ENCODE measurements at regions not wholly inside any gene's neighbourhood (a gene's known extent, or its start where the extent isn't known, plus 50 kb on each side); places are given as distances from the start of the nearest gene placed in this dataset.
A peak's percentile ranks its signal among the peaks of the same experiment; 100 is the strongest.

- no peak for DNase-seq (ENCODE audit: low read depth)
Measured at GRCh38 chr5:119996128-119996527, 366.8 kb downstream of the FAM170A start.

- no peak for DNase-seq (ENCODE audit: low read depth)
Measured at GRCh38 chr5:120007598-120007997, 378.2 kb downstream of the FAM170A start.

- no peak for DNase-seq (ENCODE audit: low read depth)
Measured at GRCh38 chr5:120012431-120012830, 383.1 kb downstream of the FAM170A start.

- DNase-seq (ENCODE audit: low read depth), result no peak
Measured at GRCh38 chr5:120014535-120014934, 385.2 kb downstream of the FAM170A start.

GRCh38 chr5:120016717-120017382 lies 387.5 kb downstream of the FAM170A start:
- no peak for DNase-seq (ENCODE audit: low read depth)

- no peak for DNase-seq (ENCODE audit: low read depth)
Measured at GRCh38 chr5:120017513-120017912, 388.2 kb downstream of the FAM170A start.

- DNase-seq (ENCODE audit: low read depth), result no peak
Measured at GRCh38 chr5:120035181-120035580, 405.8 kb downstream of the FAM170A start.

GRCh38 chr5:120035815-120036577 lies 406.6 kb downstream of the FAM170A start:
- DNase-seq (ENCODE audit: low read depth), result no peak

- no peak for DNase-seq (ENCODE audit: low read depth)
Measured at GRCh38 chr5:120037451-120037850, 408.1 kb downstream of the FAM170A start.

GRCh38 chr5:120039111-120039510 lies 409.8 kb downstream of the FAM170A start:
- no peak for DNase-seq (ENCODE audit: low read depth)

- no peak for DNase-seq (ENCODE audit: low read depth)
Measured at GRCh38 chr5:120043431-120043830, 414.1 kb downstream of the FAM170A start.

- no peak for DNase-seq (ENCODE audit: low read depth)
Measured at GRCh38 chr5:120052916-120053828, 410.9 kb upstream of the PRR16 start.

GRCh38 chr5:120053841-120054240 lies 410.3 kb upstream of the PRR16 start:
- no peak for DNase-seq (ENCODE audit: low read depth)

GRCh38 chr5:120055858-120056257 lies 408.2 kb upstream of the PRR16 start:
- no peak for DNase-seq (ENCODE audit: low read depth)

GRCh38 chr5:120062515-120062917 lies 401.6 kb upstream of the PRR16 start:
- DNase-seq (ENCODE audit: low read depth), result no peak

GRCh38 chr5:120072068-120072761 lies 391.9 kb upstream of the PRR16 start:
- DNase-seq (ENCODE audit: low read depth), result peak; percentile 11

- DNase-seq (ENCODE audit: low read depth), result no peak
Measured at GRCh38 chr5:120073722-120074121, 390.4 kb upstream of the PRR16 start.

- DNase-seq (ENCODE audit: low read depth), result no peak
Measured at GRCh38 chr5:120080781-120081180, 383.3 kb upstream of the PRR16 start.

GRCh38 chr5:120082316-120083068 lies 381.6 kb upstream of the PRR16 start:
- no peak for DNase-seq (ENCODE audit: low read depth)

GRCh38 chr5:120083851-120084542 lies 380.1 kb upstream of the PRR16 start:
- DNase-seq (ENCODE audit: low read depth), result no peak

All from forelimb muscle (tissue), 1 donor.